ENCODE measurements at regions not wholly inside any gene's neighbourhood (a gene's known extent, or its start where the extent isn't known, plus 50 kb on each side); places are given as distances from the start of the nearest gene placed in this dataset.
"Not testable (repeated sequence)": the region's sequence is repeated elsewhere in the genome, so short reads cannot be mapped to it uniquely, and the experiment has no call there.

- ChIA-PET POLR2A (no interaction called here), CTCF (no interaction called here)
- Histone ChIP-seq H3K27ac (ENCODE audit: low read depth, low read length) (no peak overlapping the region), H3K27me3 (ENCODE audit: control insufficient read depth, insufficient read depth, low read length) (no peaks in the 10 kb centered on the region), H3K4me3 (ENCODE audit: low read depth, low read length) (no peak overlapping the region), H3K9me3 (ENCODE audit: control insufficient read depth, insufficient read depth, low read length) (no peaks in the 10 kb centered on the region)
- DNase-seq (ENCODE audit: low read depth, low spot score): no peak
- no peak for TF ChIP-seq CTCF (IDR thresholded peaks at IDR 0.05; ENCODE audit: low read depth, low read length)
Observed at GRCh38 chr2:175350105-175350504, 168.6 kb upstream of the ATP5MC3 start.

GRCh38 chr2:175342085-175342484 is 160.6 kb upstream of the ATP5MC3 start:
- Histone ChIP-seq H3K9me3 (ENCODE audit: control insufficient read depth, insufficient read depth, low read length) (no peaks in the 10 kb centered on the region), H3K4me3 (ENCODE audit: low read depth, low read length) (no peak overlapping the region), H3K27me3 (ENCODE audit: control insufficient read depth, insufficient read depth, low read length) (no peaks in the 10 kb centered on the region), H3K27ac (ENCODE audit: low read depth, low read length) (no peak overlapping the region)
- no peak for DNase-seq (ENCODE audit: low read depth, low spot score)
- no peak for TF ChIP-seq CTCF (IDR thresholded peaks at IDR 0.05; ENCODE audit: low read depth, low read length)
- POLR2A ChIA-PET: no interaction called here
- CTCF ChIA-PET: interaction anchor here (0.7 kb wide), 1 partner anchor 26 kb away, joined by 3 read pairs; no protein-coding TSS in a partner anchor

- POLR2A ChIA-PET: no interaction called here
- CTCF ChIA-PET: interaction anchor here (1.9 to 3.0 kb wide), 3 partner anchors 126 to 633 kb away, joined by 9 to 24 read pairs (median 16); no protein-coding TSS in a partner anchor
- TF ChIP-seq CTCF (IDR thresholded peaks at IDR 0.05; ENCODE audit: low read depth, low read length): no peak
Observed at GRCh38 chr2:175330195-175330594, 148.7 kb upstream of the ATP5MC3 start.

GRCh38 chr2:175326801-175327200 is 145.3 kb upstream of the ATP5MC3 start:
- no peak for TF ChIP-seq CTCF (IDR thresholded peaks at IDR 0.05; ENCODE audit: low read depth, low read length)
- Histone ChIP-seq H3K27me3 (ENCODE audit: control insufficient read depth, insufficient read depth, low read length) (no peaks in the 10 kb centered on the region), H3K9me3 (ENCODE audit: control insufficient read depth, insufficient read depth, low read length) (no peaks in the 10 kb centered on the region; the same call in 1 of the 2 replicates), H3K4me3 (ENCODE audit: low read depth, low read length) (no peak overlapping the region), H3K27ac (ENCODE audit: low read depth, low read length) (no peak overlapping the region)
- DNase-seq (ENCODE audit: low read depth, low spot score): no peak
- CTCF ChIA-PET: no interaction called here
- POLR2A ChIA-PET: no interaction called here

More at GRCh38 chr2:175330195-175330594, 148.7 kb upstream of the ATP5MC3 start:
- no peak for DNase-seq (ENCODE audit: low read depth, low spot score)
- H3K9me3 ChIP-seq (ENCODE audit: control insufficient read depth, insufficient read depth, low read length): no peaks in the 10 kb centered on the region; the same call in 1 of the 2 replicates
- H3K27ac ChIP-seq (ENCODE audit: low read depth, low read length): no peak overlapping the region
- no peak overlapping the region for H3K4me3 ChIP-seq (ENCODE audit: low read depth, low read length)
- no peaks in the 10 kb centered on the region for H3K27me3 ChIP-seq (ENCODE audit: control insufficient read depth, insufficient read depth, low read length)

- DNase-seq (ENCODE audit: low read depth, low spot score); H3K9me3 ChIP-seq (ENCODE audit: control insufficient read depth, insufficient read depth, low read length); POLR2A ChIA-PET; H3K27ac ChIP-seq (ENCODE audit: low read depth, low read length); H3K27me3 ChIP-seq (ENCODE audit: control insufficient read depth, insufficient read depth, low read length); H3K4me3 ChIP-seq (ENCODE audit: low read depth, low read length); CTCF ChIA-PET: not testable (repeated sequence)
Observed at GRCh38 chr2:175326164-175326563, 144.7 kb upstream of the ATP5MC3 start.

GRCh38 chr2:175323162-175323561 is 141.7 kb upstream of the ATP5MC3 start:
- no peaks in the 10 kb centered on the region; the same call in 1 of the 2 replicates for H3K9me3 ChIP-seq (ENCODE audit: control insufficient read depth, insufficient read depth, low read length)
- no peaks in the 10 kb centered on the region for H3K27me3 ChIP-seq (ENCODE audit: control insufficient read depth, insufficient read depth, low read length)
- H3K4me3 ChIP-seq (ENCODE audit: low read depth, low read length): no peak overlapping the region
- DNase-seq (ENCODE audit: low read depth, low spot score): no peak
- no peak for TF ChIP-seq CTCF (IDR thresholded peaks at IDR 0.05; ENCODE audit: low read depth, low read length)
- ChIA-PET CTCF (no interaction called here), POLR2A (no interaction called here)
- no peak overlapping the region for H3K27ac ChIP-seq (ENCODE audit: low read depth, low read length)
